CD8-positive, alpha-beta memory T cell (primary cell): ENCODE measurements at regions not wholly inside any gene's neighbourhood (a gene's known extent, or its start where the extent isn't known, plus 50 kb on each side); places are given as distances from the start of the nearest gene placed in this dataset.

Experiments used
- CTCF ChIA-PET: fragments of 350-600 bp; sonication (Branson Sonifier 250); formaldehyde crosslinking; loops from one replicate; lab custom pipeline; 2021; ENCODE audit warnings: antibody characterized with exemption; lab: Charles Lee
- POLR2A ChIA-PET: fragments of 350-600 bp; sonication (Branson Sonifier 250); formaldehyde crosslinking; loops from one replicate; lab custom pipeline; 2021; ENCODE audit warnings: antibody characterized with exemption; lab: Charles Lee
- DNase-seq, 5 donors: peaks; one replicate each; pipeline versions ENCODE4 v3.0.0 to v3.0.0-alpha.2; 2020 to 2022; ENCODE audit warnings: mixed read lengths in 1 of 5
- H3K27ac ChIP-seq: one replicate; pipeline ENCODE4 v1.7.0; 2013; ENCODE audit warnings: low read depth, mild to moderate bottlenecking, low read length, moderate library complexity
- H3K27me3 ChIP-seq: 2 replicates; pipeline ENCODE4 v1.7.0; 2013; ENCODE audit warnings: low read length, mild to moderate bottlenecking; ENCODE audit not compliant: insufficient read depth, poor library complexity, severe bottlenecking
- H3K36me3 ChIP-seq: 2 replicates; pipeline ENCODE4 v1.7.0; 2013; ENCODE audit warnings: mild to moderate bottlenecking, low read length, moderate library complexity; ENCODE audit not compliant: insufficient read depth
- H3K4me1 ChIP-seq: 2 replicates; pipeline ENCODE4 v1.7.0; 2013; ENCODE audit warnings: mild to moderate bottlenecking, low read length, moderate library complexity; ENCODE audit not compliant: insufficient read depth
- H3K4me3 ChIP-seq: 2 replicates; pipeline ENCODE4 v1.7.0; 2013; ENCODE audit warnings: mild to moderate bottlenecking, low read length
- H3K9me3 ChIP-seq: 2 replicates; pipeline ENCODE4 v1.7.0; 2013; ENCODE audit warnings: mild to moderate bottlenecking, low read length
- H3K27ac Mint-ChIP-seq, 8 donors: one replicate each; pipeline ENCODE4 v1.8.0; 2020 to 2021; ENCODE audit warnings: mixed read lengths in 8 of 8, mild to moderate bottlenecking in 6 of 8, inconsistent platforms in 3 of 8, moderate library complexity in 3 of 8
- H3K27me3 Mint-ChIP-seq, 2 donors: one replicate each; pipeline ENCODE4 v1.8.0; 2020 to 2021; ENCODE audit warnings: mixed read lengths in 2 of 2, mild to moderate bottlenecking in 1 of 2, moderate library complexity in 1 of 2
- H3K36me3 Mint-ChIP-seq, 3 donors: one replicate each; pipeline ENCODE4 v1.8.0; 2020 to 2021; ENCODE audit warnings: mixed read lengths in 3 of 3, inconsistent platforms in 1 of 3, mild to moderate bottlenecking in 1 of 3
- H3K4me1 Mint-ChIP-seq, 3 donors: one replicate each; pipeline ENCODE4 v1.8.0; 2020 to 2021; ENCODE audit warnings: mixed read lengths in 3 of 3, inconsistent platforms in 1 of 3, mild to moderate bottlenecking in 1 of 3
- H3K4me3 Mint-ChIP-seq, 7 donors: one replicate each; pipeline ENCODE4 v1.8.0; 2020 to 2021; ENCODE audit warnings: mixed read lengths in 7 of 7, mild to moderate bottlenecking in 6 of 7, moderate library complexity in 4 of 7, inconsistent platforms in 2 of 7
- H3K9me3 Mint-ChIP-seq, 5 donors: one replicate each; pipeline ENCODE4 v1.8.0; 2020 to 2022; ENCODE audit warnings: mixed read lengths in 5 of 5, mild to moderate bottlenecking in 3 of 5, moderate library complexity in 2 of 5, inconsistent platforms in 1 of 5

GRCh38 chr5:100182402-100182801 lies 352.8 kb upstream of the FAM174A start:
- Histone ChIP-seq H3K36me3 (no peaks in the 10 kb centered on the region), H3K9me3 (no peaks in the 10 kb centered on the region), H3K4me3 (no peak overlapping the region), H3K4me1 (no peaks in the 10 kb centered on the region), H3K27me3 (no peaks in the 10 kb centered on the region), H3K27ac (no peak overlapping the region)
- no peak for DNase-seq
- POLR2A ChIA-PET: no interaction called here
- no peaks in the 10 kb centered on the region for H3K36me3 Mint-ChIP-seq
- no peak overlapping the region for H3K27ac Mint-ChIP-seq
- no peaks in the 10 kb centered on the region for H3K27me3 Mint-ChIP-seq
- peaks cover 0 to 9% (median 2%) of the 10 kb centered on the region in 5 donors for H3K9me3 Mint-ChIP-seq
- H3K4me1 Mint-ChIP-seq: no peaks in the 10 kb centered on the region
- no peak overlapping the region for H3K4me3 Mint-ChIP-seq
- CTCF ChIA-PET: no interaction called here

DNA sequence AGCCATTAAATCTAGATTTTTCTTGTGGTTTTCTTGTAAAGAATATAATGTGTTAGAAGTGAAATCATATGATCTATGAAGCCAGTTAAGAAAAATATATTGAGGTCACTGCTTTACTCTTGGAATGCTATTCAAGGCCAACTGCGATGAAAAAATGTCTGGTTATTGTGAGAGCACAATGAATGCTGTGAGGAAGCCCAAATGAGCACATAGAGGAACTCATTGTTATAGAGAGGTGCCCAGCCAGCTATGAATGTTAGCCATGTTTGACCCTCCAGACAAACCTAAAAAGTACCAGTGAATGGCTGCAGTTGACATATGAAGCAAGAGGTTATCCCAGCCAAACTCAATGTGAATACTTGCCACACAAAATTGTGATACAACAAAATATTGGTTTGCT lies 359.8 kb upstream of the FAM174A start:
- no peak overlapping the region for H3K4me3 ChIP-seq
- DNase-seq: no peak
- CTCF ChIA-PET: no interaction called here
- H3K4me1 ChIP-seq: no peaks in the 10 kb centered on the region
- H3K36me3 ChIP-seq: no peaks in the 10 kb centered on the region
- Mint-ChIP-seq H3K27ac (no peak overlapping the region), H3K27me3 (no peaks in the 10 kb centered on the region), H3K9me3 (peaks cover 2 to 6% (median 3%) of the 10 kb centered on the region in 5 donors), H3K4me3 (no peak overlapping the region), H3K36me3 (no peaks in the 10 kb centered on the region), H3K4me1 (no peaks in the 10 kb centered on the region)
- no peak overlapping the region for H3K27ac ChIP-seq
- H3K9me3 ChIP-seq: no peaks in the 10 kb centered on the region
- H3K27me3 ChIP-seq: no peaks in the 10 kb centered on the region
- POLR2A ChIA-PET: no interaction called here

GRCh38 chr5:100165309-100165708 lies 369.9 kb upstream of the FAM174A start:
- ChIA-PET CTCF (no interaction called here), POLR2A (no interaction called here)
- DNase-seq: no peak
- Mint-ChIP-seq H3K4me1 (no peaks in the 10 kb centered on the region), H3K27ac (no peak overlapping the region), H3K27me3 (no peaks in the 10 kb centered on the region), H3K9me3 (peaks cover 0 to 6% (median 2%) of the 10 kb centered on the region in 5 donors), H3K4me3 (no peak overlapping the region), H3K36me3 (no peaks in the 10 kb centered on the region)
- Histone ChIP-seq H3K36me3 (no peaks in the 10 kb centered on the region), H3K27me3 (no peaks in the 10 kb centered on the region), H3K4me3 (no peak overlapping the region), H3K27ac (no peak overlapping the region), H3K9me3 (no peaks in the 10 kb centered on the region), H3K4me1 (no peaks in the 10 kb centered on the region)

GRCh38 chr5:100161868-100162267 lies 373.3 kb upstream of the FAM174A start:
- H3K27me3 Mint-ChIP-seq: no peaks in the 10 kb centered on the region
- ChIA-PET POLR2A (no interaction called here), CTCF (no interaction called here)
- Histone ChIP-seq H3K27ac (no peak overlapping the region), H3K27me3 (no peaks in the 10 kb centered on the region), H3K36me3 (no peaks in the 10 kb centered on the region), H3K4me3 (no peak overlapping the region), H3K9me3 (no peaks in the 10 kb centered on the region), H3K4me1 (no peaks in the 10 kb centered on the region)
- H3K27ac Mint-ChIP-seq: no peak overlapping the region
- H3K9me3 Mint-ChIP-seq: peaks cover 0 to 6% (median 2%) of the 10 kb centered on the region in 5 donors
- DNase-seq: no peak
- H3K4me1 Mint-ChIP-seq: no peaks in the 10 kb centered on the region
- H3K4me3 Mint-ChIP-seq: no peak overlapping the region
- H3K36me3 Mint-ChIP-seq: no peaks in the 10 kb centered on the region

GRCh38 chr5:100157066-100157465 lies 378.1 kb upstream of the FAM174A start:
- POLR2A ChIA-PET: no interaction called here
- Mint-ChIP-seq H3K4me3 (no peak overlapping the region), H3K27ac (no peak overlapping the region), H3K4me1 (no peaks in the 10 kb centered on the region), H3K9me3 (peaks cover 0 to 13% (median 2%) of the 10 kb centered on the region in 5 donors), H3K27me3 (no peaks in the 10 kb centered on the region), H3K36me3 (no peaks in the 10 kb centered on the region)
- H3K9me3 ChIP-seq: no peaks in the 10 kb centered on the region
- H3K4me1 ChIP-seq: no peaks in the 10 kb centered on the region
- DNase-seq: no peak
- no peaks in the 10 kb centered on the region for H3K36me3 ChIP-seq
- no peak overlapping the region for H3K4me3 ChIP-seq
- no peak overlapping the region for H3K27ac ChIP-seq
- CTCF ChIA-PET: no interaction called here
- no peaks in the 10 kb centered on the region for H3K27me3 ChIP-seq

- H3K4me1 ChIP-seq: no peaks in the 10 kb centered on the region
- no peak overlapping the region for H3K27ac ChIP-seq
- no peaks in the 10 kb centered on the region for H3K9me3 ChIP-seq
- Mint-ChIP-seq H3K9me3 (no peaks in the 10 kb centered on the region), H3K36me3 (no peaks in the 10 kb centered on the region), H3K4me1 (no peaks in the 10 kb centered on the region), H3K4me3 (no peak overlapping the region), H3K27ac (no peak overlapping the region), H3K27me3 (no peaks in the 10 kb centered on the region)
- H3K36me3 ChIP-seq: no peaks in the 10 kb centered on the region
- CTCF ChIA-PET: no interaction called here
- POLR2A ChIA-PET: no interaction called here
- no peaks in the 10 kb centered on the region for H3K27me3 ChIP-seq
- DNase-seq: no peak
- H3K4me3 ChIP-seq: no peak overlapping the region
Observed at GRCh38 chr5:100148239-100148638, 386.9 kb upstream of the FAM174A start.

GRCh38 chr5:100142607-100143006 lies 392.6 kb upstream of the FAM174A start:
- Mint-ChIP-seq H3K27me3 (peaks cover 0 to 2% of the 10 kb centered on the region in 2 donors), H3K36me3 (no peaks in the 10 kb centered on the region), H3K27ac (no peak overlapping the region), H3K4me3 (no peak overlapping the region), H3K4me1 (no peaks in the 10 kb centered on the region), H3K9me3 (peaks cover 0 to 4% (median 0%) of the 10 kb centered on the region in 5 donors)
- no peak overlapping the region for H3K27ac ChIP-seq
- DNase-seq: no peak
- H3K4me3 ChIP-seq: no peak overlapping the region
- no peaks in the 10 kb centered on the region for H3K9me3 ChIP-seq
- no peaks in the 10 kb centered on the region for H3K4me1 ChIP-seq
- H3K36me3 ChIP-seq: no peaks in the 10 kb centered on the region
- POLR2A ChIA-PET: no interaction called here
- CTCF ChIA-PET: no interaction called here
- H3K27me3 ChIP-seq: no peaks in the 10 kb centered on the region

DNA sequence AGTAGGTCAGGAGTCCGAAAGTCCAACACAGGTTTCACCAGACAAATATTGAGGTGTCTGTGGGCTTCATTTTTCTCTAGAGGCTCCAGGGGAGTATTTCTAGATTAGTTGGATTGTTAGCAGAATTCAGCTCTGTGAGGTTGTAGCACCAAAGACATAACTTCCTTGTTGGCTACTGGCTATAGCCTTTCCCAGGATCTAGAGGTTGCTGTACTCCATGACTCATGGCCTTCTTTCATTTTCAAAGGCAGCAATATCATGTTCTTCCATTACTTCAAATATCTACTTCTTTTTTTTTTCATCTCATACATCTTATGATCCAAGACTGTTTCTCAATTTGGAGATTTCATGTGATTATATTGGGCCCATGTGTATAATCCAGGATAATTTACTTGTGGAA lies 404.0 kb upstream of the FAM174A start:
- no peaks in the 10 kb centered on the region for H3K36me3 Mint-ChIP-seq
- H3K4me1 Mint-ChIP-seq: no peaks in the 10 kb centered on the region
- POLR2A ChIA-PET: no interaction called here
- H3K4me3 ChIP-seq: no peak overlapping the region
- H3K9me3 ChIP-seq: no peaks in the 10 kb centered on the region
- H3K27me3 Mint-ChIP-seq: no peaks in the 10 kb centered on the region
- DNase-seq: no peak
- H3K27ac Mint-ChIP-seq: no peak overlapping the region
- no peaks in the 10 kb centered on the region for H3K27me3 ChIP-seq
- H3K4me3 Mint-ChIP-seq: no peak overlapping the region
- peaks cover 0 to 3% (median 0%) of the 10 kb centered on the region in 5 donors for H3K9me3 Mint-ChIP-seq
- H3K27ac ChIP-seq: no peak overlapping the region
- CTCF ChIA-PET: no interaction called here
- H3K4me1 ChIP-seq: no peaks in the 10 kb centered on the region
- no peaks in the 10 kb centered on the region for H3K36me3 ChIP-seq

- no peaks in the 10 kb centered on the region for H3K4me1 Mint-ChIP-seq
- no peaks in the 10 kb centered on the region for H3K36me3 ChIP-seq
- peaks cover 0 to 3% (median 0%) of the 10 kb centered on the region in 5 donors for H3K9me3 Mint-ChIP-seq
- ChIA-PET CTCF (no interaction called here), POLR2A (no interaction called here)
- no peaks in the 10 kb centered on the region for H3K4me1 ChIP-seq
- no peaks in the 10 kb centered on the region for H3K27me3 ChIP-seq
- H3K27me3 Mint-ChIP-seq: no peaks in the 10 kb centered on the region
- no peak overlapping the region for H3K27ac ChIP-seq
- H3K36me3 Mint-ChIP-seq: no peaks in the 10 kb centered on the region
- no peak for DNase-seq
- no peak overlapping the region for H3K4me3 Mint-ChIP-seq
- no peak overlapping the region for H3K4me3 ChIP-seq
- H3K9me3 ChIP-seq: no peaks in the 10 kb centered on the region
- H3K27ac Mint-ChIP-seq: no peak overlapping the region
Observed at GRCh38 chr5:100130307-100130706, 404.9 kb upstream of the FAM174A start.
